ENCODE measurements at regions not wholly inside any gene's neighbourhood (a gene's known extent, or its start where the extent isn't known, plus 50 kb on each side); places are given as distances from the start of the nearest gene placed in this dataset.

GRCh38 chr18:60698901-60699300, 326.3 kb upstream of the MC4R start:
- H3K9ac ChIP-seq (ENCODE audit: low read length): no peak overlapping the region
- H3K36me3 ChIP-seq (ENCODE audit: control insufficient read depth, low read depth, low read length): no peaks in the 10 kb centered on the region
- H3K9me3 ChIP-seq (ENCODE audit: control insufficient read depth, low read depth, low read length): no peaks in the 10 kb centered on the region
- no peak overlapping the region for H3K27ac ChIP-seq (ENCODE audit: low read length)
- H3K4me3 ChIP-seq (ENCODE audit: low read length): no peak overlapping the region
- H3K27me3 ChIP-seq (ENCODE audit: control insufficient read depth, insufficient read depth, low read length): no peaks in the 10 kb centered on the region
- H3K4me1 ChIP-seq (ENCODE audit: control insufficient read depth, low read depth, low read length): no peaks in the 10 kb centered on the region

- Histone ChIP-seq H3K9me3 (ENCODE audit: control insufficient read depth, low read depth, low read length) (no peaks in the 10 kb centered on the region), H3K4me1 (ENCODE audit: control insufficient read depth, low read depth, low read length) (no peaks in the 10 kb centered on the region), H3K4me3 (ENCODE audit: low read length) (no peak overlapping the region), H3K27me3 (ENCODE audit: control insufficient read depth, insufficient read depth, low read length) (no peaks in the 10 kb centered on the region), H3K36me3 (ENCODE audit: control insufficient read depth, low read depth, low read length) (no peaks in the 10 kb centered on the region), H3K27ac (ENCODE audit: low read length) (no peak overlapping the region), H3K9ac (ENCODE audit: low read length) (no peak overlapping the region)
These were observed 350.2 kb upstream of the MC4R start for GRCh38 chr18:60722742-60723141.

GRCh38 chr18:60732143-60732542, 359.6 kb upstream of the MC4R start:
- no peak overlapping the region for H3K9ac ChIP-seq (ENCODE audit: low read length)
- H3K36me3 ChIP-seq (ENCODE audit: control insufficient read depth, low read depth, low read length): no peaks in the 10 kb centered on the region
- no peaks in the 10 kb centered on the region for H3K9me3 ChIP-seq (ENCODE audit: control insufficient read depth, low read depth, low read length)
- no peaks in the 10 kb centered on the region for H3K27me3 ChIP-seq (ENCODE audit: control insufficient read depth, insufficient read depth, low read length)
- no peak overlapping the region for H3K27ac ChIP-seq (ENCODE audit: low read length)
- H3K4me1 ChIP-seq (ENCODE audit: control insufficient read depth, low read depth, low read length): no peaks in the 10 kb centered on the region
- H3K4me3 ChIP-seq (ENCODE audit: low read length): no peak overlapping the region

- Histone ChIP-seq H3K27ac (ENCODE audit: low read length) (no peak overlapping the region), H3K4me1 (ENCODE audit: control insufficient read depth, low read depth, low read length) (no peaks in the 10 kb centered on the region), H3K9ac (ENCODE audit: low read length) (no peak overlapping the region), H3K9me3 (ENCODE audit: control insufficient read depth, low read depth, low read length) (no peaks in the 10 kb centered on the region), H3K4me3 (ENCODE audit: low read length) (no peak overlapping the region), H3K36me3 (ENCODE audit: control insufficient read depth, low read depth, low read length) (no peaks in the 10 kb centered on the region), H3K27me3 (ENCODE audit: control insufficient read depth, insufficient read depth, low read length) (no peaks in the 10 kb centered on the region)
These were observed 366.6 kb upstream of the MC4R start for GRCh38 chr18:60739212-60739611.

GRCh38 chr18:60740313-60740712, 367.7 kb upstream of the MC4R start:
- Histone ChIP-seq H3K4me1 (ENCODE audit: control insufficient read depth, low read depth, low read length) (no peaks in the 10 kb centered on the region), H3K27ac (ENCODE audit: low read length) (no peak overlapping the region), H3K27me3 (ENCODE audit: control insufficient read depth, insufficient read depth, low read length) (no peaks in the 10 kb centered on the region), H3K36me3 (ENCODE audit: control insufficient read depth, low read depth, low read length) (no peaks in the 10 kb centered on the region), H3K9me3 (ENCODE audit: control insufficient read depth, low read depth, low read length) (no peaks in the 10 kb centered on the region), H3K9ac (ENCODE audit: low read length) (no peak overlapping the region), H3K4me3 (ENCODE audit: low read length) (no peak overlapping the region)

- Histone ChIP-seq H3K27ac (ENCODE audit: low read length) (no peak overlapping the region), H3K36me3 (ENCODE audit: control insufficient read depth, low read depth, low read length) (no peaks in the 10 kb centered on the region), H3K27me3 (ENCODE audit: control insufficient read depth, insufficient read depth, low read length) (no peaks in the 10 kb centered on the region), H3K4me1 (ENCODE audit: control insufficient read depth, low read depth, low read length) (no peaks in the 10 kb centered on the region), H3K4me3 (ENCODE audit: low read length) (no peak overlapping the region), H3K9ac (ENCODE audit: low read length) (no peak overlapping the region), H3K9me3 (ENCODE audit: control insufficient read depth, low read depth, low read length) (no peaks in the 10 kb centered on the region)
These were observed 373.9 kb upstream of the MC4R start for GRCh38 chr18:60746491-60746890.

GRCh38 chr18:60746919-60747318, 374.3 kb upstream of the MC4R start:
- H3K27me3 ChIP-seq (ENCODE audit: control insufficient read depth, insufficient read depth, low read length): no peaks in the 10 kb centered on the region
- no peaks in the 10 kb centered on the region for H3K9me3 ChIP-seq (ENCODE audit: control insufficient read depth, low read depth, low read length)
- no peak overlapping the region for H3K4me3 ChIP-seq (ENCODE audit: low read length)
- no peak overlapping the region for H3K27ac ChIP-seq (ENCODE audit: low read length)
- H3K36me3 ChIP-seq (ENCODE audit: control insufficient read depth, low read depth, low read length): no peaks in the 10 kb centered on the region
- no peak overlapping the region for H3K9ac ChIP-seq (ENCODE audit: low read length)
- H3K4me1 ChIP-seq (ENCODE audit: control insufficient read depth, low read depth, low read length): no peaks in the 10 kb centered on the region

GRCh38 chr18:60753753-60754152, 381.2 kb upstream of the MC4R start:
- no peak overlapping the region for H3K27ac ChIP-seq (ENCODE audit: low read length)
- H3K27me3 ChIP-seq (ENCODE audit: control insufficient read depth, insufficient read depth, low read length): no peaks in the 10 kb centered on the region
- H3K4me3 ChIP-seq (ENCODE audit: low read length): no peak overlapping the region
- no peaks in the 10 kb centered on the region for H3K9me3 ChIP-seq (ENCODE audit: control insufficient read depth, low read depth, low read length)
- H3K4me1 ChIP-seq (ENCODE audit: control insufficient read depth, low read depth, low read length): no peaks in the 10 kb centered on the region
- H3K9ac ChIP-seq (ENCODE audit: low read length): no peak overlapping the region
- H3K36me3 ChIP-seq (ENCODE audit: control insufficient read depth, low read depth, low read length): no peaks in the 10 kb centered on the region

- Histone ChIP-seq H3K9me3 (ENCODE audit: control insufficient read depth, low read depth, low read length) (no peaks in the 10 kb centered on the region), H3K27ac (ENCODE audit: low read length) (no peak overlapping the region), H3K4me1 (ENCODE audit: control insufficient read depth, low read depth, low read length) (no peaks in the 10 kb centered on the region), H3K9ac (ENCODE audit: low read length) (no peak overlapping the region), H3K4me3 (ENCODE audit: low read length) (no peak overlapping the region), H3K27me3 (ENCODE audit: control insufficient read depth, insufficient read depth, low read length) (no peaks in the 10 kb centered on the region), H3K36me3 (ENCODE audit: control insufficient read depth, low read depth, low read length) (no peaks in the 10 kb centered on the region)
These were observed 381.9 kb upstream of the MC4R start for GRCh38 chr18:60754413-60755009.

GRCh38 chr18:60755134-60755533, 382.6 kb upstream of the MC4R start:
- H3K4me1 ChIP-seq (ENCODE audit: control insufficient read depth, low read depth, low read length): no peaks in the 10 kb centered on the region
- H3K27ac ChIP-seq (ENCODE audit: low read length): no peak overlapping the region
- no peaks in the 10 kb centered on the region for H3K36me3 ChIP-seq (ENCODE audit: control insufficient read depth, low read depth, low read length)
- no peaks in the 10 kb centered on the region for H3K27me3 ChIP-seq (ENCODE audit: control insufficient read depth, insufficient read depth, low read length)
- no peaks in the 10 kb centered on the region for H3K9me3 ChIP-seq (ENCODE audit: control insufficient read depth, low read depth, low read length)
- H3K9ac ChIP-seq (ENCODE audit: low read length): no peak overlapping the region
- no peak overlapping the region for H3K4me3 ChIP-seq (ENCODE audit: low read length)

GRCh38 chr18:60775978-60776377, 403.4 kb upstream of the MC4R start:
- H3K4me1 ChIP-seq (ENCODE audit: control insufficient read depth, low read depth, low read length): no peaks in the 10 kb centered on the region
- no peaks in the 10 kb centered on the region for H3K36me3 ChIP-seq (ENCODE audit: control insufficient read depth, low read depth, low read length)
- H3K27ac ChIP-seq (ENCODE audit: low read length): no peak overlapping the region
- no peaks in the 10 kb centered on the region for H3K27me3 ChIP-seq (ENCODE audit: control insufficient read depth, insufficient read depth, low read length)
- H3K9ac ChIP-seq (ENCODE audit: low read length): no peak overlapping the region
- no peak overlapping the region for H3K4me3 ChIP-seq (ENCODE audit: low read length)
- no peaks in the 10 kb centered on the region for H3K9me3 ChIP-seq (ENCODE audit: control insufficient read depth, low read depth, low read length)

- Histone ChIP-seq H3K27ac (ENCODE audit: low read length) (no peak overlapping the region), H3K36me3 (ENCODE audit: control insufficient read depth, low read depth, low read length) (no peaks in the 10 kb centered on the region)
These were observed 411.6 kb upstream of the MC4R start for GRCh38 chr18:60784161-60784560.

More at GRCh38 chr18:60784161-60784560, 411.6 kb upstream of the MC4R start:
- Histone ChIP-seq H3K27me3 (ENCODE audit: control insufficient read depth, insufficient read depth, low read length) (no peaks in the 10 kb centered on the region), H3K4me3 (ENCODE audit: low read length) (no peak overlapping the region), H3K9ac (ENCODE audit: low read length) (no peak overlapping the region), H3K9me3 (ENCODE audit: control insufficient read depth, low read depth, low read length) (no peaks in the 10 kb centered on the region), H3K4me1 (ENCODE audit: control insufficient read depth, low read depth, low read length) (no peaks in the 10 kb centered on the region)

Measured in iPS-18a (cell line).